Skeletal muscle cell (primary cell): ENCODE measurements at regions not wholly inside any gene's neighbourhood (a gene's known extent, or its start where the extent isn't known, plus 50 kb on each side); places are given as distances from the start of the nearest gene placed in this dataset.
"Not testable (repeated sequence)": the region's sequence is repeated elsewhere in the genome, so short reads cannot be mapped to it uniquely, and the experiment has no call there.

Experiments
- DNase-seq: peaks from one replicate; pipeline ENCODE4 v3.0.0-alpha.2; 2010; ENCODE audit warnings: low read depth
- H3K4me3 ChIP-seq: 2 replicates; pipeline ENCODE4 v1.5.1; 2011; ENCODE audit warnings: low read depth, mild to moderate bottlenecking, control low read depth, low read length, moderate library complexity

- H3K4me3 ChIP-seq: no peak overlapping the region
- DNase-seq: no peak
These were observed 407.6 kb upstream of the ZNF804A start for GRCh38 chr2:184190725-184191124.

GRCh38 chr2:184192649-184193048 lies 405.7 kb upstream of the ZNF804A start:
- no peak overlapping the region for H3K4me3 ChIP-seq
- no peak for DNase-seq

- no peak for DNase-seq
- H3K4me3 ChIP-seq: no peak overlapping the region
These were observed 400.9 kb upstream of the ZNF804A start for GRCh38 chr2:184197413-184197812.

- not testable (repeated sequence) for DNase-seq, H3K4me3 ChIP-seq
These were observed 399.5 kb upstream of the ZNF804A start for GRCh38 chr2:184198791-184199190.

GRCh38 chr2:184199274-184199673 lies 399.1 kb upstream of the ZNF804A start:
- DNase-seq: no peak
- no peak overlapping the region for H3K4me3 ChIP-seq

- DNase-seq: no peak
These were observed 397.1 kb upstream of the ZNF804A start for GRCh38 chr2:184201246-184201645.

GRCh38 chr2:184203661-184204060 lies 394.7 kb upstream of the ZNF804A start:
- no peak for DNase-seq
- no peak overlapping the region for H3K4me3 ChIP-seq

More at GRCh38 chr2:184201246-184201645, 397.1 kb upstream of the ZNF804A start:
- H3K4me3 ChIP-seq: no peak overlapping the region

GRCh38 chr2:184205048-184205596 lies 393.2 kb upstream of the ZNF804A start:
- DNase-seq: no peak

GRCh38 chr2:184206045-184206444 lies 392.3 kb upstream of the ZNF804A start:
- H3K4me3 ChIP-seq: no peak overlapping the region
- DNase-seq: no peak

More at GRCh38 chr2:184205048-184205596, 393.2 kb upstream of the ZNF804A start:
- H3K4me3 ChIP-seq: no peak overlapping the region

- H3K4me3 ChIP-seq: no peak overlapping the region
- DNase-seq: no peak
These were observed 388.0 kb upstream of the ZNF804A start for GRCh38 chr2:184210329-184210728.

GRCh38 chr2:184215745-184216144 lies 382.6 kb upstream of the ZNF804A start:
- H3K4me3 ChIP-seq: no peak overlapping the region
- DNase-seq: no peak

- DNase-seq: no peak
- no peak overlapping the region for H3K4me3 ChIP-seq
These were observed 341.7 kb upstream of the ZNF804A start for GRCh38 chr2:184256611-184257010.

- no peak overlapping the region for H3K4me3 ChIP-seq
- no peak for DNase-seq
These were observed 337.0 kb upstream of the ZNF804A start for GRCh38 chr2:184261331-184261730.

- no peak for DNase-seq
- no peak overlapping the region for H3K4me3 ChIP-seq
These were observed 336.5 kb upstream of the ZNF804A start for GRCh38 chr2:184261818-184262217.

GRCh38 chr2:184268900-184269477 lies 329.3 kb upstream of the ZNF804A start:
- no peak for DNase-seq

GRCh38 chr2:184270660-184271059 lies 327.7 kb upstream of the ZNF804A start:
- no peak overlapping the region for H3K4me3 ChIP-seq
- DNase-seq: peak; percentile 10

More at GRCh38 chr2:184268900-184269477, 329.3 kb upstream of the ZNF804A start:
- H3K4me3 ChIP-seq: no peak overlapping the region

GRCh38 chr2:184272056-184272455 lies 326.3 kb upstream of the ZNF804A start:
- DNase-seq: no peak
- H3K4me3 ChIP-seq: no peak overlapping the region

- DNase-seq: no peak
- H3K4me3 ChIP-seq: no peak overlapping the region
These were observed 303.5 kb upstream of the ZNF804A start for GRCh38 chr2:184294831-184295230.

- DNase-seq: no peak
- no peak overlapping the region for H3K4me3 ChIP-seq
These were observed 301.2 kb upstream of the ZNF804A start for GRCh38 chr2:184297085-184297484.

GRCh38 chr2:184302506-184302905 lies 295.8 kb upstream of the ZNF804A start:
- peak; percentile 43 for DNase-seq
- no peak overlapping the region for H3K4me3 ChIP-seq

GRCh38 chr2:184304006-184304405 lies 294.3 kb upstream of the ZNF804A start:
- no peak overlapping the region for H3K4me3 ChIP-seq
- peak; percentile 56 for DNase-seq
